ENCODE measurements at regions not wholly inside any gene's neighbourhood (a gene's known extent, or its start where the extent isn't known, plus 50 kb on each side); places are given as distances from the start of the nearest gene placed in this dataset.

DNA sequence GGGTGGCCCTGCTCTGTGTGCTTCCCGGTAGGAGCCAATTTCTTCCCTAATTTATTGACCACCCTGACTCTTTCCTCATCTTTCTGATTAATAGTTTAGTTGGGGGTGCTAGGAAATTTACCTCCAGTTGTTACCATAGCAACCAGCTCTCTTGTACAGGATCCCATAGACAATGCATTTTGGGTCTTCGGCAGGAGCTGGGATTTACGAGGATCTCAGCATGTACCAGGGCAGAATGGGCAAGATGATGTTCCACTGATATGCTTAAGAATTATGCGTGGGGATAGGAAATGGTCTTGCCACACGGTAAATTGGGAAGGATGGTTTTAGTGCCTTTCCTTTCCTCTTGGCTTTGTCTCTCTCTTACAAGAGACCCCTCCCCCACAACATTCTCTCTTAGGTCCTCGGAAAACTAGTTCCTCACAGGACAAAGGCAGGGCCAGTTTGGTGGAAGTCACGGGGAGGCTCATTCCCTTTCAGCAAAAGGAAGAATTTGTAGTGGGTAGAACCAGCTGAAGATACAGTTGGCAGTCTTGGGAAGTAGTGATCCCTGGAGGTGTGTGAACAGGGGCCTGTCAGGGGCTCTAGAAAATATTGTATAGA is 133.4 kb upstream of the SHB start:
- H3K4me3 ChIP-seq (ENCODE audit: low read length) = no peak overlapping the region
- peaks cover 12% of the 10 kb centered on the region for H3K4me1 ChIP-seq (ENCODE audit: control insufficient read depth, low read length)
- no peaks in the 10 kb centered on the region for H3K36me3 ChIP-seq (ENCODE audit: control insufficient read depth, low read length)
- no peak overlapping the region for H3K4me2 ChIP-seq (ENCODE audit: low read length)
- H3K27me3 ChIP-seq (ENCODE audit: control insufficient read depth, low read length) = no peaks in the 10 kb centered on the region
- H3K79me2 ChIP-seq (ENCODE audit: control insufficient read depth, low read length) = no peaks in the 10 kb centered on the region
- H3K9me3 ChIP-seq (ENCODE audit: control insufficient read depth, insufficient read depth, low read length) = no peaks in the 10 kb centered on the region
- no peak overlapping the region for H3K27ac ChIP-seq (ENCODE audit: low read depth, low read length)
- TF ChIP-seq EZH2phosphoT487 (IDR thresholded peaks at IDR 0.05; ENCODE audit: borderline replicate concordance, low read length) (no peak), CTCF (IDR thresholded peaks at IDR 0.05; ENCODE audit: low read depth, low read length, poor library complexity, severe bottlenecking) (no peak)
- H4K20me1 ChIP-seq (ENCODE audit: control insufficient read depth, insufficient read depth, low read depth, low read length) = no peaks in the 10 kb centered on the region
- no peaks in the 10 kb centered on the region for H3K9me2 ChIP-seq (replicated peaks; ENCODE audit: control insufficient read depth, low read length)
- no peaks in the 10 kb centered on the region for H3F3A ChIP-seq (ENCODE audit: control insufficient read depth, insufficient read depth)

- no peaks in the 10 kb centered on the region for H3K9me2 ChIP-seq (replicated peaks; ENCODE audit: control insufficient read depth, low read length)
- H3K36me3 ChIP-seq (ENCODE audit: control insufficient read depth, low read length) = no peaks in the 10 kb centered on the region
- no peak overlapping the region for H3K4me2 ChIP-seq (ENCODE audit: low read length)
- H3K4me1 ChIP-seq (ENCODE audit: control insufficient read depth, low read length) = peaks cover 12% of the 10 kb centered on the region
- no peaks in the 10 kb centered on the region for H3K27me3 ChIP-seq (ENCODE audit: control insufficient read depth, low read length)
- H3K79me2 ChIP-seq (ENCODE audit: control insufficient read depth, low read length) = no peaks in the 10 kb centered on the region
- H3K9me3 ChIP-seq (ENCODE audit: control insufficient read depth, insufficient read depth, low read length) = no peaks in the 10 kb centered on the region
- no peak overlapping the region for H3K27ac ChIP-seq (ENCODE audit: low read depth, low read length)
- TF ChIP-seq EZH2phosphoT487 (IDR thresholded peaks at IDR 0.05; ENCODE audit: borderline replicate concordance, low read length) (no peak), CTCF (IDR thresholded peaks at IDR 0.05; ENCODE audit: low read depth, low read length, poor library complexity, severe bottlenecking) (no peak)
- no peaks in the 10 kb centered on the region for H4K20me1 ChIP-seq (ENCODE audit: control insufficient read depth, insufficient read depth, low read depth, low read length)
- no peak overlapping the region for H3K4me3 ChIP-seq (ENCODE audit: low read length)
- H3F3A ChIP-seq (ENCODE audit: control insufficient read depth, insufficient read depth) = no peaks in the 10 kb centered on the region
These were observed 132.8 kb upstream of the SHB start for GRCh38 chr9:38201844-38202243.

- Histone ChIP-seq H3K79me2 (ENCODE audit: control insufficient read depth, low read length) (no peaks in the 10 kb centered on the region), H3K9me3 (ENCODE audit: control insufficient read depth, insufficient read depth, low read length) (no peaks in the 10 kb centered on the region), H3K4me3 (ENCODE audit: low read length) (no peak overlapping the region), H4K20me1 (ENCODE audit: control insufficient read depth, insufficient read depth, low read depth, low read length) (no peaks in the 10 kb centered on the region), H3F3A (ENCODE audit: control insufficient read depth, insufficient read depth) (no peaks in the 10 kb centered on the region), H3K9me2 (replicated peaks; ENCODE audit: control insufficient read depth, low read length) (no peaks in the 10 kb centered on the region), H3K36me3 (ENCODE audit: control insufficient read depth, low read length) (no peaks in the 10 kb centered on the region), H3K4me1 (ENCODE audit: control insufficient read depth, low read length) (peaks cover 4% of the 10 kb centered on the region), H3K4me2 (ENCODE audit: low read length) (no peak overlapping the region), H3K27me3 (ENCODE audit: control insufficient read depth, low read length) (no peaks in the 10 kb centered on the region), H3K27ac (ENCODE audit: low read depth, low read length) (no peak overlapping the region)
- TF ChIP-seq CTCF (IDR thresholded peaks at IDR 0.05; ENCODE audit: low read depth, low read length, poor library complexity, severe bottlenecking) (no peak), EZH2phosphoT487 (IDR thresholded peaks at IDR 0.05; ENCODE audit: borderline replicate concordance, low read length) (no peak)
These were observed 131.4 kb upstream of the SHB start for GRCh38 chr9:38200431-38200830.
